ENCODE measurements at regions not wholly inside any gene's neighbourhood (a gene's known extent, or its start where the extent isn't known, plus 50 kb on each side); places are given as distances from the start of the nearest gene placed in this dataset.

DNA sequence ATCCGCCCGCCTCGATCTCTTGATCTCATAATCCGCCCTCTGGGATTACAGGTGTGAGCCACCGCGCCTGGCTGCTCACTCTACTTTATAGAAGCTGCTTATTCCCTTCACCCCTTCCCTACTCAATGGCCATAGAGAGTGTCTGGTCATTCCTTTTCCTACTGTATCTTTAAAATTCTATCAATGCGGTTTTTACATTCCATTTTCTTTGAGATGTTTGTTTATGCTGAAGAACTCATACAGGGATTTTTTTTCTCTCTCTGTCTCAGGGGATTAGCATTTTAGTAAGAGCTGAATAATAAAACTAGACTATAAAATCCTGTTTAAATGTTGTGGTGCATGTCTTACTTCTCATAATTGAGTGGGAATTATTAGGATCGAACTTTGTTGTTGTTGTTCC is 218.6 kb upstream of the FOXN3 start:
- H3K9me3 ChIP-seq = no peaks in the 10 kb centered on the region
- intact Hi-C loops (cut with DNase I) = no loop called here
- TF ChIP-seq POLR2A (IDR thresholded peaks at IDR 0.05) (no peak), POLR2AphosphoS5 (IDR thresholded peaks at IDR 0.05; ENCODE audit: insufficient read depth in 1 of 2, low read depth in 1 of 2) (no peak)
- TF ChIP-seq, protein P1, sequence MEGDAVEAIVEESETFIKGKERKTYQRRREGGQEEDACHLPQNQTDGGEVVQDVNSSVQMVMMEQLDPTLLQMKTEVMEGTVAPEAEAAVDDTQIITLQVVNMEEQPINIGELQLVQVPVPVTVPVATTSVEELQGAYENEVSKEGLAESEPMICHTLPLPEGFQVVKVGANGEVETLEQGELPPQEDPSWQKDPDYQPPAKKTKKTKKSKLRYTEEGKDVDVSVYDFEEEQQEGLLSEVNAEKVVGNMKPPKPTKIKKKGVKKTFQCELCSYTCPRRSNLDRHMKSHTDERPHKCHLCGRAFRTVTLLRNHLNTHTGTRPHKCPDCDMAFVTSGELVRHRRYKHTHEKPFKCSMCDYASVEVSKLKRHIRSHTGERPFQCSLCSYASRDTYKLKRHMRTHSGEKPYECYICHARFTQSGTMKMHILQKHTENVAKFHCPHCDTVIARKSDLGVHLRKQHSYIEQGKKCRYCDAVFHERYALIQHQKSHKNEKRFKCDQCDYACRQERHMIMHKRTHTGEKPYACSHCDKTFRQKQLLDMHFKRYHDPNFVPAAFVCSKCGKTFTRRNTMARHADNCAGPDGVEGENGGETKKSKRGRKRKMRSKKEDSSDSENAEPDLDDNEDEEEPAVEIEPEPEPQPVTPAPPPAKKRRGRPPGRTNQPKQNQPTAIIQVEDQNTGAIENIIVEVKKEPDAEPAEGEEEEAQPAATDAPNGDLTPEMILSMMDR (IDR thresholded peaks at IDR 0.05) = no peak

DNA sequence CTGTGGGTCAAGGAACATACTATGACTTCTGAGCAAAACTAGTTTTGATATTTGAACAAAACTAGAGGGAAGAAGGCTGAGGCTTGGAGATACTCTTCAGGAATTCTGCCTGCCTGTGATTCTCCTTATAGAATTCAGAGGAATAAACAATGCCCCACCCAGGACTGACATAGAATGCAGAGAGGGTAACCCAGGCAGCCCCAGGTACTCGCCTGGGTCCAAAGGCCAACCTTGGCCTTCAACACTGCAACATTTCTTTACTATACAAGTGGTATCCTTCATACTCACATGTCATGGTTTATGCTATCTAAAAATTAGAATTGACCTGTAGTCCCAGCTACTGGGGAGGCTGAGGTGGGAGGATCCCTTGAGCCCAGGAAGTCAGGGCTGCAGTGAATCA is 217.0 kb upstream of the FOXN3 start:
- no peak for DNase-seq (ENCODE audit: extremely low spot score in 2 of 2)
- H3K9me3 ChIP-seq = no peaks in the 10 kb centered on the region
- no peak overlapping the region for H3K27ac ChIP-seq
- TF ChIP-seq, protein P1 (IDR thresholded peaks at IDR 0.05) = no peak
- TF ChIP-seq POLR2A (IDR thresholded peaks at IDR 0.05) (no peak), POLR2AphosphoS5 (IDR thresholded peaks at IDR 0.05; ENCODE audit: insufficient read depth in 1 of 2, low read depth in 1 of 2) (no peak)
- no peaks in the 10 kb centered on the region for H3K4me1 ChIP-seq
- no peaks in the 10 kb centered on the region for H3K36me3 ChIP-seq
- no peak overlapping the region for H3K4me3 ChIP-seq
- H3K27me3 ChIP-seq = no peaks in the 10 kb centered on the region
- intact Hi-C loops (cut with DNase I) = no loop called here

More for the DNA sequence above, 218.6 kb upstream of the FOXN3 start:
- no peaks in the 10 kb centered on the region for H3K27me3 ChIP-seq
- DNase-seq (ENCODE audit: extremely low spot score in 2 of 2) = no peak
- no peak overlapping the region for H3K27ac ChIP-seq
- no peaks in the 10 kb centered on the region for H3K4me1 ChIP-seq
- no peak overlapping the region for H3K4me3 ChIP-seq
- no peaks in the 10 kb centered on the region for H3K36me3 ChIP-seq

DNA sequence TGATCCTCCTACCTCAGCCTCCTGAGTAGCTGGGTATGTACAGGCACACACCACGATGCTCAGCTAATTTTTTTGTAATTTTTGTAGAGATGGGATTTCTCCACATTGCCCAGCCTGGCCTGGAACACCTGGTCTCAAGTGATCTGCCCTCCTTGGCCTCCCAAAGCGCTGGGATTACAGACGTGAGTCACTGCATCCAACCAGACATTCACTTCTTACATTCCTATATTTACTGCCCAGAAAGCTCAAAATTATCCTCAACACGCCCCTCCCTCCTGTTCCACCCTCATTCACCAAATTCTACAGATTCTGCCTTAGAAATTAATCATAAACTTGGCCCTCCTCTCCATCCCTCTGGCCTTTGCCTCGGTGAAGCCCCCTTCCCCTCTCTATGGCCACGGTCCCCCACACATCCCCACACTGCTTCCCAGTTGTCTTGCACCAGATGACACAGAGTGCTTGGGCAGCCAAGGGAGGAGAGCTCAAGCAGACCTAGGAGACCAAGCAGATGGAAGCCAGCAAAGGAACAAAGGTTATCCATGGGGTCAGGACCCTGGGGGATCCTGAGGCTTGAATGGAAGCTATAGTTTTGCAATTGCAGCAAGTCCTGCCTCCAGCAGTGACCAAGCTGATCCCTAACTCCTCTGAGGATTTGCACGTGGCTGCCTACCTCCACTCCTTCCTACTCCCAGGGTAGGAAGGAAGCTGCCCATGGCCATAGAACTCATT is 213.2 kb upstream of the FOXN3 start:
- no peak for DNase-seq (ENCODE audit: extremely low spot score in 2 of 2)
- intact Hi-C loops (cut with DNase I) = no loop called here
- Histone ChIP-seq H3K4me3 (no peak overlapping the region), H3K9me3 (no peaks in the 10 kb centered on the region), H3K36me3 (no peaks in the 10 kb centered on the region), H3K4me1 (peaks cover 5% of the 10 kb centered on the region), H3K27ac (no peak overlapping the region), H3K27me3 (no peaks in the 10 kb centered on the region)
- TF ChIP-seq POLR2AphosphoS5 (IDR thresholded peaks at IDR 0.05; ENCODE audit: insufficient read depth in 1 of 2, low read depth in 1 of 2) (no peak), POLR2A (IDR thresholded peaks at IDR 0.05) (no peak)
- TF ChIP-seq, protein P1 (IDR thresholded peaks at IDR 0.05) = no peak

DNA sequence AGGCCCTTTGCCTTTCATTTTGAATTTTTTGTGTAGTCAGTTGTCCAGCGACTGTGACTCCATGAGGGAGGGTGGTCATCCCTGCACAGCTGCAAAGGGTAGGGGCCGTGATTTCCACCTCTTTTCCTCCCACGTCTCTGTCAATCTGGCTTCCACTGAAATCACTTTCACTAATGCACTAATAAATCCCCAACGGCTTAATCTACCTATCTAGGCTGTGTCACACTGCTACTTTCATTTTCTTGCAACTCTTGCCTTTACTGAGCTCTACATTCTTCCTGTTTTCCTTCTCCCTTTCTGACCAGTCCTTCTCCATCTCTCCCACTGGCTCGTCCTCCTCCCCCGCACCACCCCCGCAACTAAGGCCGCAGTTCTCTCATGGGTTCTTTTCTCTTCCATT is 212.3 kb upstream of the FOXN3 start:
- TF ChIP-seq POLR2A (IDR thresholded peaks at IDR 0.05) (no peak), POLR2AphosphoS5 (IDR thresholded peaks at IDR 0.05; ENCODE audit: insufficient read depth in 1 of 2, low read depth in 1 of 2) (no peak)
- TF ChIP-seq, protein P1 (IDR thresholded peaks at IDR 0.05) = no peak
- Histone ChIP-seq H3K4me1 (peaks cover 9% of the 10 kb centered on the region), H3K4me3 (peak overlapping the region in 1 of 2 donors; percentile 0), H3K9me3 (no peaks in the 10 kb centered on the region), H3K36me3 (no peaks in the 10 kb centered on the region), H3K27ac (no peak overlapping the region), H3K27me3 (no peaks in the 10 kb centered on the region)
- no peak for DNase-seq (ENCODE audit: extremely low spot score in 2 of 2)
- intact Hi-C loops (cut with DNase I) = no loop called here

DNA sequence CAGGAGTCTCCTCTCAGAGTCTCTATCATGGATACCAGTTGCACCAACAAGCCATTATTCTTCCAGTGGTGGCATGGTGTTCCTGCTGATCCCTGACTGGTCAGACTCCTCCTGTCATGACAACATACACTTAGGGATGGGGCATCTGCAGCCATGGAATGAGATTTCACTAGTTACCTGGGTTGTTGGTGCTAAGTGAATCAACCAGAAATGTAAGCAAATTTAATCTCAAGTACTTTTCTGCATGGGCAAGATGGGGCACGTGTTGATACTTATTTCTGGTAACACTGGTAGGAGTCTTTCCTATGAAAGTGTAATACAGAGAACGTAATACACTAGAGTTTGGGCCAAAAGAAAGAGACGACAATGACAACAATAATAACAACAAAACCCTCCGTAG is 211.5 kb upstream of the FOXN3 start:
- Histone ChIP-seq H3K27me3 (no peaks in the 10 kb centered on the region), H3K4me3 (no peak overlapping the region), H3K4me1 (peaks cover 9% of the 10 kb centered on the region), H3K36me3 (no peaks in the 10 kb centered on the region), H3K9me3 (no peaks in the 10 kb centered on the region), H3K27ac (no peak overlapping the region)
- no peak for DNase-seq (ENCODE audit: extremely low spot score in 2 of 2)
- no peak for TF ChIP-seq POLR2A (IDR thresholded peaks at IDR 0.05)
- TF ChIP-seq, protein P1 (IDR thresholded peaks at IDR 0.05) = no peak
- intact Hi-C loops (cut with DNase I) = no loop called here

All from vagina (tissue), 2 donors.